DMS153 (cell line): ENCODE measurements at regions not wholly inside any gene's neighbourhood (a gene's known extent, or its start where the extent isn't known, plus 50 kb on each side); places are given as distances from the start of the nearest gene placed in this dataset.

Experiments used
- DNase-seq: peaks from one replicate; lab custom pipeline; 2025; lab: John Stamatoyannopoulos, UW

GRCh38 chr5:53364061-53364460, 116.4 kb upstream of the FST start:
- DNase-seq: no peak

DNA sequence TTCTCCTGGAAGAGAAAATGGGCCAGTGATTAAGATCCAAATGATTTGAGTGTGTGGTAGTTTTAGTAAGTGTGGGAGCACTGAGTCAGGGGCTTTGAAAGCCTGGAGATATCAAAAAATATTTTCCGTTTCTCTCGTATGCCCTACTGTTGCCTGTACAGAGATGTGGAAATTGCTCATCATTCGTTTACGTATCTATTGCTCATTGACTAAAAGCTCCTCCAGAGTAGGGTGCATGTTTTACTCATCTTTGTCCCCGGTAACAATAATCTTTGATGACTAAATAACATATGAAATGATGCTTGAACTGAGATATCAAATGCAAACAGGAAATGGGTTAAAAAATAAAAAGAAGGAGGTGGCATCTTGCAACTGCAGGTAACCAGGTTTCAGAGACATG, 114.2 kb upstream of the FST start:
- DNase-seq: no peak

- DNase-seq: no peak
Observed at GRCh38 chr5:53367727-53368126, 112.7 kb upstream of the FST start.

DNA sequence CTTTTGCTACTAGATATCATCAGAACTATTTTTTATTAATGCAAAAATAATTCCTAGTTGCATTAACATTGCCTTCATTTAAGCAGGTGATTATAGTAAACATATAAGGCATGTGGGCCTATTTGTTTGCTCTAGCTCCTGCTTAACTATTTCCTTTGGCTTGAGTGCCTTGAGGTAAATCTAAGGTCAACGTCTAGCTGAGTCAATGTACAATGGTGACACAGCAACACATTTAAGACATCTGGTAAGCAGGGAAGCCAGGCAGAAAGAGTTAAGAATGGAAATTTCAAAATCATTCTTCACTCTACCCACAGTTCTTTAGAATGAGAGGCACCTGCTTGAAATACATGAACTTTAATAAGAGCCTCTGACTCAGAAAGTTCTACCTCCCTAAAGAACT, 111.9 kb upstream of the FST start:
- no peak for DNase-seq

GRCh38 chr5:53368966-53369605, 111.3 kb upstream of the FST start:
- no peak for DNase-seq

DNA sequence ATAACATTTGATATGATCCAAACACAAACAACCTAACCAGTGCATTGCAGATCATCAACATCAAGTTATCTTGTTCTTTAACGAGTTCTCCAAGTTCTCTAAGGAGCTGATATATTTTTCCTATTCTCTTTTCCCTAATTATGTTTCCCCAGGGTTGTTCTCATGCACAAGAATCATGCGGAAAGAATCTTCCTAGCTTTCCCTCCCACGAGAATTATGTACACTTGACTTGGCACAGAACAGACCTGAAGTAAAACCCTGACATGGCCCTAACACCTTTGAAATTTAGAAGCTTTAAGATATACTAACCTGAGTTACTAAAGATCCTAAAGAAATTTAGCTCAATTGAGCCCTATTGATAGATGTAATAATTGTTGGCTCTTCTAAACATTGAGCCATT, 110.7 kb upstream of the FST start:
- DNase-seq: no peak

- DNase-seq: peak; percentile 64
Observed at GRCh38 chr5:53373451-53374158, 106.8 kb upstream of the FST start.

- no peak for DNase-seq
Observed at GRCh38 chr5:53376853-53377252, 103.6 kb upstream of the FST start.

- DNase-seq: no peak
Observed at GRCh38 chr5:53378190-53378589, 102.2 kb upstream of the FST start.

GRCh38 chr5:53378590-53379247, 101.7 kb upstream of the FST start:
- DNase-seq: no peak

DNA sequence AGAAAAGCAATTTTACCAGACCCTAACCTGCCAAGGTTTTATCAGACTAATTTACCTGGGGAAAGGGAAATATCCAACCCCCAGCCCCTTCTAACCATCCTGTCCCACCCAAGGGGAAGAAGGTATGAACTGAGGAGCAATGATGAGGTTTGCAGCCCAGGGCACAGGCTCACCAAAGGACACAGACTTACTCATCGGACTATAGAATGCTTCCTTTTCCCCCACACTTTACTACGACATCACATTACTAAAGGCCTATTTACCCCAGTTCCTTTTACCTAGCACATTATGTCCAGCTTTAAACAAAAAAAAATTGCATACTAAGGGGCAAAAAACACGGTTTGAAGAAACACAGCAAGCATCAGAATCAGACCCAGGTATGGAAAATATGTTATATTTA, 94.1 kb upstream of the FST start:
- no peak for DNase-seq

GRCh38 chr5:53389093-53389492, 91.3 kb upstream of the FST start:
- no peak for DNase-seq

- DNase-seq: no peak
Observed at GRCh38 chr5:53392073-53392472, 88.4 kb upstream of the FST start.

- DNase-seq: no peak
Observed at GRCh38 chr5:53394808-53395207, 85.6 kb upstream of the FST start.

- DNase-seq: no peak
Observed at GRCh38 chr5:53397141-53397757, 83.2 kb upstream of the FST start.

DNA sequence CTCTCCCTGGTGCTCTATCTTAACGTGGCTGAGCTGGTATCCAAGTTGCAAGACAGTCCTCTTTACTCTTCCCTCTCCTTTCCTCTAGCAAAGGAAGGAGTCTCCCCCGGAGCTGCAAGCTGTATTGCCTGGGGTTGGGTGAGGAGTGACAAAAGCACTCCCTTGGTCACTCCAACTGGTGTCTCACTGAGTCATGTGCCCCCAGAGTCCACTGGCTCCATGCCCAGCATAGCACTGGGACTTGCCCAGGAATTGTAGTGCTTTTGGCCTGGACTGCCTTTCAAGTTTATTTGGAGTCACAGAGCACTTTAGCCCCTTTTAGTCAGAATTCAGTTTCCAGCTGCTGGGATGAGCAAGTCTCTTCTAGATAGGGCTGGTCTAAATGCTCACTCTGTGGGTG, 82.6 kb upstream of the FST start:
- DNase-seq: no peak

DNA sequence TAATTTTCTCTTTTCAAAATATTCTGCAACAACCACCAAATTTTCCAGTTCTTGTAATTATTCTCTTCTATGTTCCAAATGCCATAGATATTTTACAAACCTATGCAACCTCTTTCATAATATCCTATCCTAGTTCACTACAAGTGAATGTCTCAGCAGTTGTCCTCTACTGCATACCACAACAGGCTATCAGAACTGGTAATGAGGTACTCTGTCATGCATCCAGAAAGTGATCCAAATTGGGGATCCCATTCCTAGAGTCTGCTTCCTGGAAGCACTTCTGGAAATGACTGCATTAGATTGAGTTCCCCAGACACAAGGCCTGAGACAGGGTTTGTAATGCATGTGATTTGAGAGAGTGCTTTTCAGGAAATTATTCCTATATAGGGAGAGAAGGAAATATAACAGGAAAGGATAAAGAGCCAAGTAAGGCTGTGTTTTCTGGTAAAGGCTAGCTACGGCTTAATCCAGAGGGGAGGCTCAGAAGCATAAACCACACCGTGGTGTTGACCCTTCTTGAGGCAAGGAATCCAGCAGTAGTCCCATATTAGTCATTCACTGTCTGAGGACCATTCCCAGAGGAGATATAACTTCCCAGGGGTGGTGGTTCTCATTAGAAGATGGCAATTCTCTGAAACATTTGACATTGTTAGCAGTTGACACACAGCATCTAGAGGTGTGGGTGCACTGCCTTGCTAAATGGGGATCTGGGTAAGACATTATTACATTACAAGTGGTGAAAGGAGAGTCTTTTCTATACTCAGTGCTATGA, 80.3 kb upstream of the FST start:
- DNase-seq: no peak

DNA sequence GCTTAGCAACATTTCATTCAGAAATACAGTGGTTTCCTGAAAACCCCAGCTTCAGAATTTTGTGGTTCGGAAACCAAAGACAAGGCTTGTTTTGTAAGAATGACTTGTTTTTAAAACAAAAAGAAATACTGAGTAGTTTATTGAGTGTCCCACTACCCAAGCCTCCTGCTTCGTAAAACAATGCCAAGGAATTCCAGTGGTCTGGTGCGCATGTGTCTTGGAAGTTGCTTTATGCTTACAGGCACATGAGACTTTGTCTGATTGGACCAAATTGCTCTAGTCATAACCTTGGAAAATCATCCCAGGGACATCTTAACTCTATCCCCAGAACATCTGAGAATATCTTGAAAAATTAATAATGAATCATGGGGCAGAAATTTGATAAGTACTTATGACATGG, 77.1 kb upstream of the FST start:
- no peak for DNase-seq

- no peak for DNase-seq
Observed at GRCh38 chr5:53403758-53404157, 76.7 kb upstream of the FST start.

GRCh38 chr5:53405396-53405795, 75.0 kb upstream of the FST start:
- no peak for DNase-seq

- no peak for DNase-seq
Observed at GRCh38 chr5:53406630-53407316, 73.7 kb upstream of the FST start.

DNA sequence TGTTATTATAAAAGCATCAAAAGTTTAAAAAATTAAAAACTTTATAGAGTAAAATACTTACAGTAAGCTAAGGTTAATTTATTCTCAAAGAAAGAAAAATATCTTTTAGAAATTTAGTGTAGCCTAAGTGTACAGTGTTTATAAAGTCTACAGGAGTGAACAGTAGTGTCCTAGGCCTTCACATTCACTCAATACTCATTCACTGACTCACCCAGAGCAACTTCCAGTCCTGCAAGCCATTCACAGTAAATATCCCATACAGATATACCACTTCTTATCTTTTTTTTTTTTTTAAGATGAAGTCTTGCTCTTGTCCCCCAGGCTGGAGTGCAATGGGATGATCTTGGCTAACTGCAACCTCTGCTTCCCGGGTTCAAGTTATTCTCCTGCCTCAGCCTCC, 73.1 kb upstream of the FST start:
- DNase-seq: no peak
